ENCODE measurements at regions not wholly inside any gene's neighbourhood (a gene's known extent, or its start where the extent isn't known, plus 50 kb on each side); places are given as distances from the start of the nearest gene placed in this dataset.

GRCh38 chr21:35208810-35209517 lies 159.9 kb upstream of the RUNX1 start:
- TF ChIP-seq, protein P1, sequence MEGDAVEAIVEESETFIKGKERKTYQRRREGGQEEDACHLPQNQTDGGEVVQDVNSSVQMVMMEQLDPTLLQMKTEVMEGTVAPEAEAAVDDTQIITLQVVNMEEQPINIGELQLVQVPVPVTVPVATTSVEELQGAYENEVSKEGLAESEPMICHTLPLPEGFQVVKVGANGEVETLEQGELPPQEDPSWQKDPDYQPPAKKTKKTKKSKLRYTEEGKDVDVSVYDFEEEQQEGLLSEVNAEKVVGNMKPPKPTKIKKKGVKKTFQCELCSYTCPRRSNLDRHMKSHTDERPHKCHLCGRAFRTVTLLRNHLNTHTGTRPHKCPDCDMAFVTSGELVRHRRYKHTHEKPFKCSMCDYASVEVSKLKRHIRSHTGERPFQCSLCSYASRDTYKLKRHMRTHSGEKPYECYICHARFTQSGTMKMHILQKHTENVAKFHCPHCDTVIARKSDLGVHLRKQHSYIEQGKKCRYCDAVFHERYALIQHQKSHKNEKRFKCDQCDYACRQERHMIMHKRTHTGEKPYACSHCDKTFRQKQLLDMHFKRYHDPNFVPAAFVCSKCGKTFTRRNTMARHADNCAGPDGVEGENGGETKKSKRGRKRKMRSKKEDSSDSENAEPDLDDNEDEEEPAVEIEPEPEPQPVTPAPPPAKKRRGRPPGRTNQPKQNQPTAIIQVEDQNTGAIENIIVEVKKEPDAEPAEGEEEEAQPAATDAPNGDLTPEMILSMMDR (IDR thresholded peaks at IDR 0.05; ENCODE audit: low read depth, low read length) = no peak
- H3K4me3 ChIP-seq (ENCODE audit: low read depth, low read length) = peak overlapping the region; percentile 31

GRCh38 chr21:35208104-35208503 lies 159.0 kb upstream of the RUNX1 start:
- no peak overlapping the region for H3K4me3 ChIP-seq (ENCODE audit: low read depth, low read length)
- TF ChIP-seq, protein P1 (IDR thresholded peaks at IDR 0.05; ENCODE audit: low read depth, low read length) = no peak

DNA sequence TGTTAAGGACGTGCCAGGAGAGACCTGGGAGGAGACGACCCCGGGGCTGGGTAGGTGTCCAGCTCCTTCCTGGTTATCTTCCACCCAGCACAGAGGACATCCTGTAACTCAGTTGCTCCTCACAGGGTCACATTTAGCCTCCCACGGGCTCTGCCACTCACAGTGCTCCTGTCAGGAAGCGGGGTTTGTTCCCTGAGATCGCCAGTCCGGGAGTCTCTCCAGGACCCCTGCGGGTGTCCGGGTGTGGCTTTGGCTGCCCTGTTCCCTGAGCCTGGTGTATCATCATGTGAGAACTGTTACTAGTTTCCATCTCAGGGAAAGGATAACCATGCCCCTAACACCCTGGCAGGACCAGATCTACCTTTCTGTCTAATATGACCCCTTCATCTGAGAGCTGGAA lies 158.2 kb upstream of the RUNX1 start:
- no peak overlapping the region for H3K4me3 ChIP-seq (ENCODE audit: low read depth, low read length)
- TF ChIP-seq, protein P1 (IDR thresholded peaks at IDR 0.05; ENCODE audit: low read depth, low read length) = no peak

DNA sequence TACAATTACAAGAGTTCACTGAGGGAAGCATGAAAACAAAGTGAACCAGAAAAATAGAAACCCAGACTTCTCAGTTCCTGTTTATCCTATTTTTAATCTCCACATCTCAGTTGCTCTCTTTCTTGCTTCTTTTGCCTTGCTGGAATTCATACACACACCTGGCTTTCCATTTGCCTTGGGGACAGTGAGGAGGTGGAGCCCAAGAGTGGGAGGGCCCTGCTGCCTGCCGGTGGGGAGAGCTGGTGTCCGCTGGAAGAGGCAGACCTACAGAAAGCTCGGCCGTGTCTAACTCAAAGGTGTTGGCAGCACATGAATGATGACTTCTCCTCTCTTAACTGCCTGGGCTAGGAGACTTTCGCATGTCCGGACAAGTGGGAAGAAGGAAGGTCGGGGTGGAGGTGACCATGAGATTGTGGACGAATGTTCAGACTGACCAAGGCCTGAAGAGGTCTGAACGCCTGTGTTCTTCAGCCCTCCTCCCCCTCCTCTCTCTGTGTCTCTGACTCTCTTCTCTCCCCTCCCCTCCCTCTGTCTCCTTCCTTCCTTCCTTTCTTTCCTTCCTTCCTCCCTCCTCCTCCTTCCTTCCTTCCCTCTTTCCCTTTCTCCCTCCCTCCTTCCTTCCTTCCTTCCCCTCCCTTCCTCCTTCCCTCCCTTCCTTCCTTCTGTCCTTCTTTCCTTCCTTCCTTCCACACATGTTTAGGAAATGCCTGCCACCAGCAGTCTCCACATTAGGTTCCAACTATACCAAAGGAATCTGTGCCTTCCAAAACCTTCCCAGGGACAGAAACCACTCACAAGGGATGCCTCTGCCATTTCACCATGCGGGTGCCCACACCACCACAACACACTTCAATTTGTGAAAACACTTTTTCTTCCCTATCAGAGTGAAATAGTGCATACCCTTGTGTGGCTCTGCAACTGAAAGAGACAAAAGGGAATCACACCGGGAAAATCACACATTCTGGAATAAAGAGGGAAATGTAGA lies 157.3 kb upstream of the RUNX1 start:
- H3K4me3 ChIP-seq (ENCODE audit: low read depth, low read length) = no peak overlapping the region
- TF ChIP-seq, protein P1 (IDR thresholded peaks at IDR 0.05; ENCODE audit: low read depth, low read length) = no peak

DNA sequence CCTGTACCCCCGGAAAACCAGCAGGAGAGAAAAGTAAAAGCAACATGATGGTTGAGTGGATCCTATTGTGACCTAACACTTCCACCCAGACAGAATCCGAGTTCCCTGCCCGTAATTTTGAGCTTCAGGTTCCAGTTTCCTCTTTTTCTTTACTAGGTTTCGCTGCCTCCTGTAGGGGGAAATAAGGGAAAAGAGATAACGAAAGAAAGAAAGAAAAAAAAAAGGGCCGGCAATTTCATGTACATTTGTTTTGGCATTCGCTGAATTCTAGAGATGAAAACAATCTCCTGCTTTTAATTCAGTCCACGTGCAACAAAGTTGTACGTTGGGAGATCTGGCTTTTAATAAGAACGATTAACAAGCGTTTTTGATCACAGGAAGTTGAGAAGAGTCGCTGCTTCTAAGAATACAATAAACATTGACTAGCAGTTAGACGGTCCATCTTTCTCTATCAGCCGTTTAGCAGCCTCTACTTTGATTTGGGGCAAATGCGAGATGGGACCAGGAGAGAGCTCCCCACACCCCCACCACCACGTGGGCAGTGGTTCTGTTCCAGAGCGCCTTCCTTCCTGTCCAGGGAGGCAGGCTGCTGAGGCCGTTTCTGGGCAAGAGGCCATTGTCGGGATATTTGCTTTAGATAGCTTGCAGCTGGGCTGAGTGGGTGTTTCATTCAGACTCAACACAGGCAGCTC lies 155.9 kb upstream of the RUNX1 start:
- peak overlapping the region; percentile 47 for H3K4me3 ChIP-seq (ENCODE audit: low read depth, low read length)
- TF ChIP-seq, protein P1 (IDR thresholded peaks at IDR 0.05; ENCODE audit: low read depth, low read length) = no peak

- TF ChIP-seq, protein P1 (IDR thresholded peaks at IDR 0.05; ENCODE audit: low read depth, low read length) = no peak
- H3K4me3 ChIP-seq (ENCODE audit: low read depth, low read length) = no peak overlapping the region
Observed at GRCh38 chr21:35204125-35204524, 155.0 kb upstream of the RUNX1 start.
